ENCODE measurements at regions not wholly inside any gene's neighbourhood (a gene's known extent, or its start where the extent isn't known, plus 50 kb on each side); places are given as distances from the start of the nearest gene placed in this dataset.

DNA sequence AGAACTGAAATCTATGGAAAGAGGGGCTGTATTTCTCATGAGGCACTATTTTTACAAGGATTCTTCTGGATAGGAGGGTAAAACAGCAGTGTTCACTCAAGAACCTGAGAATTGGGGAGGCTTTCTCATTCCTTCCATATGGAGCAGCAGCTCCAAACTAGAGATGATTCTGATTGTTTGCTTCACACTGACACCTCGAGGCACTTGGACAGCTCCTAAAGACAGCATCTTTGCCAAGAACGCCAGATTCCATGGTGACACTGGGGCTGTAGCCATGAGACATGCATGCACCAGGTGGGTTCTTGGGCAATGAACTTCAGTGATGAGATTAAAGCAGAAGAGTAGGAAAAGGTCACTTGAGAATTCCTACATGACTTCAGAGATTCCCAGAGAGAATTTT, 361.5 kb upstream of the HTR2A start:
- H3K56ac ChIP-seq (ENCODE audit: extremely low read depth, insufficient read depth, low read length): no peak overlapping the region
- H3K27me3 ChIP-seq (ENCODE audit: control insufficient read depth, insufficient read depth, low read length): no peaks in the 10 kb centered on the region
- H4K20me1 ChIP-seq (ENCODE audit: insufficient read depth, low read length): no peaks in the 10 kb centered on the region
- no peak overlapping the region for H3K27ac ChIP-seq (ENCODE audit: insufficient read depth, low read length)
- no peak overlapping the region for H2BK120ac ChIP-seq (ENCODE audit: low read depth, low read length)
- 83% methylated on average over 1 of the region's 2 CpGs; no CpG with 5 or more reads in 1 of the 2 experiments for WGBS, 2 experiments (ENCODE audit: extremely low coverage in 2 of 2, insufficient read length in 1 of 2)
- H3K9me3 ChIP-seq (ENCODE audit: control insufficient read depth, insufficient read depth, low read length): no peaks in the 10 kb centered on the region
- no peak overlapping the region for H2AK9ac ChIP-seq (replicated peaks; ENCODE audit: low read depth, low read length, poor library complexity)
- no peaks in the 10 kb centered on the region for H3K79me1 ChIP-seq (ENCODE audit: low read depth in 1 of 2, low read length in 2 of 2)
- no peak overlapping the region for H2BK20ac ChIP-seq (ENCODE audit: low read depth, low read length)
- TF ChIP-seq CEBPB (IDR thresholded peaks at IDR 0.05; ENCODE audit: low read depth, low read length) (no peak), RCOR1 (IDR thresholded peaks at IDR 0.05; ENCODE audit: insufficient replicate concordance, low read length) (no peak)
- H3K4me1 ChIP-seq (ENCODE audit: control insufficient read depth, insufficient read depth, low read length): no peaks in the 10 kb centered on the region
- no peak overlapping the region for H2BK15ac ChIP-seq (ENCODE audit: low read depth, low read length)
- no peak overlapping the region for H3K4ac ChIP-seq (ENCODE audit: low read depth, low read length)
- H3K36me3 ChIP-seq (ENCODE audit: control insufficient read depth, insufficient read depth, low read length): no peaks in the 10 kb centered on the region
- intact Hi-C loops (cut with micrococcal nuclease) (no loop called here), dilution Hi-C loops (cut with HindIII; ENCODE audit: low sequenced_read_pairs, unreplicated experiment) (no loop called here), in situ Hi-C loops (cut with MboI; ENCODE audit: low sequenced_read_pairs) (no loop called here)
- no peak overlapping the region for H2AFZ ChIP-seq (replicated peaks; ENCODE audit: low read length, poor library complexity)
- CTCF ChIA-PET: no interaction called here
- no TSS peak for BruUV-seq (replicated peaks)
- H3K18ac ChIP-seq (ENCODE audit: low read depth, low read length): no peak overlapping the region
- ATAC-seq (ENCODE audit: low read depth) (no peak), DNase-seq (no peak)
- H3K9ac ChIP-seq (ENCODE audit: low read depth, low read length): no peak overlapping the region
- H4K5ac ChIP-seq (ENCODE audit: low read depth, low read length): no peak overlapping the region
- POLR2A ChIA-PET (ENCODE audit: unreplicated experiment): no interaction called here
- no peak overlapping the region for H2AK5ac ChIP-seq (ENCODE audit: low read depth, low read length)
- H3K4me2 ChIP-seq (ENCODE audit: low read depth, low read length): no peak overlapping the region
- H3K9me1 ChIP-seq (ENCODE audit: insufficient read depth, low read length): peaks cover 2% of the 10 kb centered on the region; the same call in 1 of the 2 replicates
- H3K4me3 ChIP-seq (ENCODE audit: insufficient read depth, low read depth, low read length): no peak overlapping the region
- H3K14ac ChIP-seq (replicated peaks; ENCODE audit: low read depth, low read length): no peak overlapping the region
- H2BK5ac ChIP-seq (ENCODE audit: low read depth, low read length, poor library complexity, severe bottlenecking): no peak overlapping the region
- H4K8ac ChIP-seq (ENCODE audit: low read depth in 2 of 2, low read length in 2 of 2): no peak overlapping the region
- H3K23ac ChIP-seq (ENCODE audit: low read depth, low read length): no peak overlapping the region
- no peak overlapping the region for H4K91ac ChIP-seq (ENCODE audit: insufficient read depth, low read depth, low read length)
